Kidney epithelial cell (primary cell): ENCODE measurements at regions not wholly inside any gene's neighbourhood (a gene's known extent, or its start where the extent isn't known, plus 50 kb on each side); places are given as distances from the start of the nearest gene placed in this dataset.

Experiments
- DNase-seq: peaks from one replicate; pipeline ENCODE4 v3.0.0-alpha.2; 2010; ENCODE audit warnings: low read depth
- H3K27me3 ChIP-seq: 2 replicates; pipeline ENCODE4 v1.6.0; 2011; ENCODE audit warnings: low read length; ENCODE audit not compliant: control insufficient read depth, insufficient read depth
- H3K36me3 ChIP-seq: 2 replicates; pipeline ENCODE4 v1.5.1; 2011; ENCODE audit warnings: low read length; ENCODE audit not compliant: control insufficient read depth, insufficient read depth
- H3K4me3 ChIP-seq: 2 replicates; pipeline ENCODE4 v1.5.1; 2011; ENCODE audit warnings: low read depth, mild to moderate bottlenecking, control low read depth, low read length
- CTCF ChIP-seq: IDR thresholded peaks from 2 replicates; pipeline ENCODE4 v1.5.1; 2011; ENCODE audit warnings: mild to moderate bottlenecking, moderate library complexity, low read length, control low read depth, inconsistent platforms; ENCODE audit not compliant: insufficient read depth, poor library complexity, severe bottlenecking

- DNase-seq: peak; percentile 18
- H3K27me3 ChIP-seq: peaks cover 2% of the 10 kb centered on the region
- H3K4me3 ChIP-seq: peak overlapping the region; percentile 42
- H3K36me3 ChIP-seq: no peaks in the 10 kb centered on the region
- TF ChIP-seq CTCF: no peak
Measured at GRCh38 chrX:33725535-33726210, 406.4 kb downstream of the FAM47A start.

- Histone ChIP-seq H3K27me3 (peaks cover 2% of the 10 kb centered on the region), H3K36me3 (no peaks in the 10 kb centered on the region), H3K4me3 (no peak overlapping the region)
- no peak for DNase-seq
- no peak for TF ChIP-seq CTCF
Measured at GRCh38 chrX:33721927-33722326, 410.2 kb downstream of the FAM47A start.

GRCh38 chrX:33686105-33686504 lies 446.0 kb downstream of the FAM47A start:
- Histone ChIP-seq H3K36me3 (no peaks in the 10 kb centered on the region), H3K27me3 (no peaks in the 10 kb centered on the region), H3K4me3 (no peak overlapping the region)
- no peak for DNase-seq
- TF ChIP-seq CTCF: no peak
